ELF-1 (cell line): ENCODE measurements at regions not wholly inside any gene's neighbourhood (a gene's known extent, or its start where the extent isn't known, plus 50 kb on each side); places are given as distances from the start of the nearest gene placed in this dataset.

Experiments
- DNase-seq: peaks from one replicate; pipeline ENCODE4 v3.0.0-alpha.2; 2016; ENCODE audit warnings: low read depth, low spot score

- DNase-seq: no peak
These were observed 85.3 kb upstream of the HIVEP1 start for GRCh38 chr6:11926594-11927407.

- DNase-seq: no peak
These were observed 86.3 kb upstream of the HIVEP1 start for GRCh38 chr6:11925805-11926204.

- DNase-seq: no peak
These were observed 88.5 kb upstream of the HIVEP1 start for GRCh38 chr6:11923621-11924020.

- DNase-seq: no peak
These were observed 89.2 kb upstream of the HIVEP1 start for GRCh38 chr6:11922901-11923300.

GRCh38 chr6:11921751-11922150 lies 90.4 kb upstream of the HIVEP1 start:
- DNase-seq: no peak

GRCh38 chr6:11921017-11921438 lies 91.1 kb upstream of the HIVEP1 start:
- peak; percentile 90 for DNase-seq

- DNase-seq: no peak
These were observed 91.5 kb upstream of the HIVEP1 start for GRCh38 chr6:11920566-11920965.

GRCh38 chr6:11919771-11920440 lies 92.2 kb upstream of the HIVEP1 start:
- DNase-seq: peak; percentile 55

- DNase-seq: peak; percentile 8
These were observed 93.1 kb upstream of the HIVEP1 start for GRCh38 chr6:11918739-11919605.

GRCh38 chr6:11917951-11918738 lies 94.0 kb upstream of the HIVEP1 start:
- DNase-seq: peak; percentile 34

- no peak for DNase-seq
These were observed 99.7 kb upstream of the HIVEP1 start for GRCh38 chr6:11912420-11912819.

GRCh38 chr6:11911538-11911937 lies 100.6 kb upstream of the HIVEP1 start:
- DNase-seq: no peak

GRCh38 chr6:11909696-11910132 lies 102.4 kb upstream of the HIVEP1 start:
- DNase-seq: no peak

- DNase-seq: no peak
These were observed 103.5 kb upstream of the HIVEP1 start for GRCh38 chr6:11908436-11909105.

- DNase-seq: no peak
These were observed 108.5 kb upstream of the HIVEP1 start for GRCh38 chr6:11903645-11904044.

GRCh38 chr6:11902527-11902926 lies 109.6 kb upstream of the HIVEP1 start:
- DNase-seq: no peak

GRCh38 chr6:11900662-11901598 lies 111.2 kb upstream of the HIVEP1 start:
- peak; percentile 19 for DNase-seq

GRCh38 chr6:11899645-11900044 lies 112.5 kb upstream of the HIVEP1 start:
- no peak for DNase-seq

- DNase-seq: no peak
These were observed 115.6 kb upstream of the ADTRP start for GRCh38 chr6:11894212-11894611.

- DNase-seq: no peak
These were observed 112.9 kb upstream of the ADTRP start for GRCh38 chr6:11891547-11891946.
